ENCODE measurements at regions not wholly inside any gene's neighbourhood (a gene's known extent, or its start where the extent isn't known, plus 50 kb on each side); places are given as distances from the start of the nearest gene placed in this dataset.

- TF ChIP-seq CTCF (IDR thresholded peaks at IDR 0.05) (no peak), POLR2A (IDR thresholded peaks at IDR 0.05) (no peak)
These were observed 182.9 kb upstream of the CSF3R start for GRCh38 chr1:36665478-36666080.
